ENCODE measurements at regions not wholly inside any gene's neighbourhood (a gene's known extent, or its start where the extent isn't known, plus 50 kb on each side); places are given as distances from the start of the nearest gene placed in this dataset.

DNA sequence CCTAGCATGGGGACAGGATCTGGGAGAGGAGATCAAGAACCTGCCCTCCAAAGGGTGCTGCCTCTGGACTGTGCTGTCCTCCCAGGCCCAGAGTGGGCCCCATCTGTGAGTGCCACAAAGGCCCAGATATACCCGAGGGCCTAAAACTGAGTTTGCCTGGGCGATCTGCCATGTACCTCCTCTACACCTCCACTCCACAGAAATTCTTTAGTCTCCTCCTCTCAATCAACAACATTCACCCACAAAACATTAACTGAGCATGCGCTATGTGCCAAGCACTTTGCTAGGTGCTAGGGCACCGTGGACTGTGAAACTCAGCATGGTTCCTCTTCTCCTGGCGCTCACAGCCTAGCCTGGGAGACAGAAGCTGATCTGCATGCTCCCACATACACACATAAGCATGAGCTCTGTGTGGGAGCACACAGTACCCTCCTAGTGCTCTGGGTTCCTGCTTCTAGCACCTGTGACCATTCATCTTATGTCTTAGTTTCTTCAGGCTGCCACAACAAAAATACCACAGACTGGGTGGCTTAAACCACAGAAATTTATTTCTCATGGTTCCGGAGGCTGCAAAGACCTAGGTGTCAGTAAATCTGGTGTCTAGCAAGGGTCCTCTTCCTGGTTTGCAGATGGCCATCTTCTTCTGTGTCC lies 82.0 kb upstream of the FSTL4 start:
- no peaks in the 10 kb centered on the region for H3K9me3 Mint-ChIP-seq
- ATAC-seq (peak; percentile 48), DNase-seq (no peak)
- peaks cover 21% of the 10 kb centered on the region for H3K27me3 Mint-ChIP-seq
- H3K4me3 Mint-ChIP-seq, result no peak overlapping the region
- peaks cover 42% of the 10 kb centered on the region for H3K4me1 Mint-ChIP-seq
- H3K27ac Mint-ChIP-seq, result peak overlapping the region in 1 of 2 donors; percentile 7

DNA sequence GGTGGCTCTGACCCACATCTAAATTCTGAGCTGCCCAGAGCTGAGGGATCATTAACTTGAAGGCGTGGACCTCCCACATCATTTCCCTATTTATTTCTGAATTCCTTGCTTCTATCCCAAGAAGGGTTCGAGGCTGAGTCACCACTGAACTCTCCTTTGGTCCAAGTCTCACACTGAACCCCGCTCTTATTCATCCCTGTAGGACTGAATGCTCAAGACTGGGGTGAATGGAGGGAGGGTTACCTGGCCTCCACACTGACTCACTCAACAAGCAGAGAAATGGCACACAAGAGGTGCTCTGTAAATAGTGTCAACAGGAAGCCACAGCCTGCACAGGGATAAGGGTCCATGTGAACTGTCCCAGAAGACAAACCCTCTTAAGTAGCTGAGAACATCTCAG lies 79.1 kb upstream of the FSTL4 start:
- Mint-ChIP-seq H3K9me3 (no peaks in the 10 kb centered on the region), H3K27me3 (peaks cover 33% of the 10 kb centered on the region), H3K27ac (no peak overlapping the region), H3K4me1 (peaks cover 23% of the 10 kb centered on the region), H3K4me3 (no peak overlapping the region)
- no peak for DNase-seq
- no peak for ATAC-seq

DNA sequence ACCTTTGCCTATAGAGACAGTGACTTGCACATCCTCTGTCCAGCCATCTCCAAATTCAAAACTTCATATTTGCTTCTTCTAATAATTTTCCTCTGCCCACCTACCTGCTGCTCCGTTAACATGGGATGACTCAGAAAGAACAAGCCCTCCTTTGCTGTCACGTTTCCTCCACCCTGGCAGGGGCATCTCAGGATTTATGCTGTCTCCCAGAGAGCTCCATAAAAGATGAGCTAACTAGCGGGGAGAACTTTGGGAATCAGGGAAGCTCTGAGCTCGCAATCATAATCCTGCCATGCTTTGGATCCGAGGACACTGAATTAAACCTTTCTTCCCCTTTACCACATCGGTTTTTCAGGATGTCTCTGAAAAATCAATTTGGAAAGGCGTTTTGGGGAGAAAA lies 78.4 kb upstream of the FSTL4 start:
- peaks cover 28% of the 10 kb centered on the region for H3K27me3 Mint-ChIP-seq
- DNase-seq (no peak), ATAC-seq (no peak)
- H3K9me3 Mint-ChIP-seq, result no peaks in the 10 kb centered on the region
- peaks cover 17% of the 10 kb centered on the region for H3K4me1 Mint-ChIP-seq
- no peak overlapping the region for H3K4me3 Mint-ChIP-seq
- H3K27ac Mint-ChIP-seq, result no peak overlapping the region

DNA sequence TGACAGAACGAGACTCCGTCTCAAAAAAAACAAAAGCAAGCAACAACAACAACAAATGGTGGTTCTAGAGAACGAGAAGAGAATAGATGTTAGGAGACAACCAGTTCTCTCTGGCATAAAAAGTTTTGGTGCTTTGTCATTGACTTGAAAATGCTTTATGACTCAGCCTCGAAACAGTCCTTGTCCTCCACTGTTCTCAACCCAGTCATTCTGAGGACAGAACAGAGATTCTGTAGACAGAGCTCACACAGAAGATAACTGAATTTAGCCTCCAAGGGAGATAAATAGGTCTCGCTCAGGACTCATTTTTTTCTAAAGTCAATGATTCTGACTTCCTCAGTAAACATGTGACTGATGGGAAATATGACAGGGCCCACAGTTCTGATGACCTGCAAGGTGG lies 76.0 kb upstream of the FSTL4 start:
- H3K9me3 Mint-ChIP-seq, result no peaks in the 10 kb centered on the region
- DNase-seq (no peak), ATAC-seq (no peak)
- H3K27ac Mint-ChIP-seq, result no peak overlapping the region
- H3K27me3 Mint-ChIP-seq, result peaks cover 28% of the 10 kb centered on the region
- no peaks in the 10 kb centered on the region for H3K4me1 Mint-ChIP-seq
- no peak overlapping the region for H3K4me3 Mint-ChIP-seq

DNA sequence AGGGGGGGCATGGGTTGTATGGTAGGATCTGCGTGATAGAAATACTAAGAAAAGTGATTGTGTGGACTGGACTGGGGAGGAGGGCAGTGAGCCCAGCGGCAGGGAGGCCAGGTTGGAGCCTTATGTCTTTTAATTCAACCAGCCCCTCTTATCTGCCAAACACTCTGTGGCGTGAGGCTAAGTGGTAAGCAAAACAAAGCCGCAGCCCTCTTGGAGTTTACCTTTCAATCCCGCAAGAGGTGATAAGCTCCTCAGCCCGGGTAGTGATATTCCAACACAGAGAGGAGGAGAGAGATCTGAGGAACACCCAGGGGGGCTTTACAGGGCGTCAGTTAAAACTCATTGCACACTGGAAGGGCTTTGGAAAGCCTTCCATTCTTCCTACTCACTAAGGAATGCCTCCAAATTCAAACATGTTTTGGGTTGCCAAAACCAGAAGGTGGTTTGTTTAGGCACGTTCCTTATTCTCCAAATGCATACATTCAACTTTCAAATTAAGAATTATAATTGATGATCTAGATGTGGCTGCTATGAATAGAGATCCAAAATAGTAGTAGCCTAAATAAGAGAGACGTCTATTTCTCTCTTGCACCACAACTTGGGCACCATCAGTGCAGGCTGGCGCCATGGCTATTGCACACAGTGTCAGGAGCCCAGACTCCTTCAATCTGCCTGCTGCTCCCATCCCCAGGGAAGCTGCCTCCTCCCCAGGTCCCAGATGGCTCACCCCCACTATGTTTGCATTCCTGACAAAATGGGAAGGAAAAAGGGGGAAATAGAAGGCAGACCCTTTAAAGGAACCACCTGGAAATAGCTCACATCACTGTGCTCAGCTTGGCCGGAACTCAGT lies 75.1 kb upstream of the FSTL4 start:
- no peak overlapping the region for H3K4me3 Mint-ChIP-seq
- no peak overlapping the region for H3K27ac Mint-ChIP-seq
- DNase-seq, result no peak
- peaks cover 28% of the 10 kb centered on the region for H3K27me3 Mint-ChIP-seq
- no peak for ATAC-seq
- no peaks in the 10 kb centered on the region for H3K4me1 Mint-ChIP-seq
- H3K9me3 Mint-ChIP-seq, result no peaks in the 10 kb centered on the region

DNA sequence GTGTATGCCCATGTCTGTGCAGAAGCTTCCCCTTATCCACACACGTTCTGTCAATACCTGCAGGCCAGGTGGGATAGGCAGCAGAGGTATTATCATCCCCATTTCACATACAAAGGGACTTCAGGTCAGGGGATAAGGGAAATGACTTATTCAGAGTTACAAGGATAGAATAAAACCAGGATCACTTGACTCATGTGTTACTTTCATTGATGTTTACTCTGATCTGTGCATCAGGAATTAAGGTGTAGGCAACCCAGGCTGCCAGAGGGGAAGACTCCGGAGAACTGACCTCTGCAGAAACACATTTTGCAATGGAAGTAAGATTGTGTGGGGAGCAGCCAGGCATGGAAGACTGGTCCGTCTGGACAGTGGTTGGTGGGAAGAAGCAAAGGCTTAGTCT lies 74.2 kb upstream of the FSTL4 start:
- no peak overlapping the region for H3K4me3 Mint-ChIP-seq
- no peaks in the 10 kb centered on the region for H3K4me1 Mint-ChIP-seq
- no peak for DNase-seq
- ATAC-seq, result no peak
- H3K27ac Mint-ChIP-seq, result peak overlapping the region in 1 of 2 donors; percentile 37
- H3K27me3 Mint-ChIP-seq, result peaks cover 28% of the 10 kb centered on the region
- no peaks in the 10 kb centered on the region for H3K9me3 Mint-ChIP-seq

DNA sequence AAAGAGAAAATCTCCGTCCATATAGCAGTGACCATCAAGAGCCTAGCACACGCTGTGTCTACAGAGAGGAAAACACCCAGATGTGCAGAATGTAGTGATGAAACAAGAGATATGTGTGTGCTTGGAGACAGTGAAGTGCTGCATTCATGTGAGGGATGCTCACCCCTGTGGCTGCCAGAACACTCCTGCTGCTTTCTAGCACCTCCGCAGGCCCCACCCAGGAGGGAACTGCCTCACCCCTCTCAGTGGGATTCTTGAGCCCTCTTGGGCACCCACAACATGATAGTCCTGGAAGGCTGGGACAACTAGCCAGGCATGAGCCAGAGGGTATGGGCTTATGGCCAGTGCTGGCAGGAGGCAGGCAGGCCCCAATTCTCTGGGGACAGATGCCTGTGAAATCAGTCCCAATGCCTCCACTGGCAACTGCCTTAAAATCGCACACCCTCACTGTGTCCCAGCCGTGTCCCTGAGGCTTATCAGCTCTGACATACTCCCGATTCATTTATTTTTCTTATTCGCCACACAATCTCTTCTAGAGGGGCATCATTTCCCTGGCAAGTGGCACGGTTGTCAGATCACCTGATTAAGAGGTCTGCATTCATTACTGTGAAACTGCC lies 73.2 kb upstream of the FSTL4 start:
- Mint-ChIP-seq H3K27me3 (peaks cover 28% of the 10 kb centered on the region), H3K4me3 (no peak overlapping the region), H3K9me3 (no peaks in the 10 kb centered on the region), H3K4me1 (no peaks in the 10 kb centered on the region), H3K27ac (no peak overlapping the region)
- ATAC-seq (no peak), DNase-seq (no peak)

DNA sequence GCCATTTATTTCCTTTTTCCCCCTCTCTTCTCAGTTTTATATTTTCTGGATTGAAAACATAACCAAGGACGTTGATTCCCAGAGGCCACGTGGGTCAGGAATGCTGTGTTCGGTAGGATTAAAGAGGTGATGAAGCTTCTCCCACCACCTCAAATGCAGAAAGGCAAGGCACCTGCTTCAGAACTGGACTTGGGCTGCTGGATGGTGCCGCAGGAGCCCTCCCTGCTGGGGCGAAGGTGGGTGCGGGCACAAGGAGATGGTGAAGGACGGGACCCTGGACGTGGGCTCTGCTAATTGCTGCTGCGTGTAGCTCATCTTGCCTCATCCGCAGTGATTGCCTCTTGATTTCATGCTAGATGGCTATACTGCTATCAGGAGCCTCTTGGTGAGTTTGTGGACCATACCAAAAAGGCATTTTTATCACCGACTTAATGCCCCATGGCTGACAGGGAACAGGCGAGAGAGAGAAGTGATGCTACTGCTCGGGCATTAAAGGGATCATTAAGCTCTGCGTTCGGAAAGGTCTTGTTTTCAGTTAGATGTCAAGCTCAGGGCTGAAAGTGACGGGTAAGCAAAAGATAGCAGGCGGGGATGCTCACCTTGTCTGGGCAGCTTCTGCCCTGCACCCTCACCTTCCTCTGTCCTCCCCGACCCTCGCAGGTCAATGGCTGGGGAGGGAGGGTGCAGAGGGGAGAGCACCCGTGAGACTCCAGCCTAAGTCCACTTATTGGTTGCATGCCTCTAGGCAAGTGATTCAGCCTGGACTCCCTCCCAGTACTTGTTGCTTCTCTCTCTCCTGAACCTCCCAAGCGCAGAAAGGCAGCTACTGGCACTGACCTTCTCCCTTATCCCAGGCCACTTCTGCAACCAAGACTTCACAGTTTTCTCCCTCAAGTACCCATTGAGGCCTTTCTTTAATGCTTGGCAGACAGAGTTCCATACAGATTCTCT lies 71.6 kb upstream of the FSTL4 start:
- Mint-ChIP-seq H3K4me1 (no peaks in the 10 kb centered on the region), H3K9me3 (no peaks in the 10 kb centered on the region), H3K27me3 (peaks cover 13% of the 10 kb centered on the region), H3K27ac (no peak overlapping the region), H3K4me3 (no peak overlapping the region)
- no peak for ATAC-seq
- no peak for DNase-seq

DNA sequence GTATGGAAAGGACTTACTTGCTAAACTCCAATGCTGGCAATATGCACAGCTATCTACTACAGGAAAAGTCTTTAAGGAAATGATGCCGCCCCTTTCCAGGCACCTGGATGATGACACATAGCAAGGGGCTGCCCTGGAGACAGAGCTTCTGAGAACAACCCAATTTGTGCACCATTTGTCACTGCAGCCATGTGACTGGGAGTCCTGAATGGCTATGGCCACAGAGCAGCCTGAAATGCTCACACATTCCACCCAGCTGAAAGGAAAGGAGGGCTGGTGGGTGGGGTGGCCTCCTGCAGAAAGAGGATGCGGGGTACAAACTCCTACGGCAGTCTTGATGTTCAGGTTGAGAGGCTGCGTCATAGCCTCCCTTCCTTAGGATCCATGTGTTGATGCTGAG lies 70.1 kb upstream of the FSTL4 start:
- H3K27me3 Mint-ChIP-seq, result peaks cover 10% of the 10 kb centered on the region
- ATAC-seq (no peak), DNase-seq (no peak)
- no peaks in the 10 kb centered on the region for H3K4me1 Mint-ChIP-seq
- no peaks in the 10 kb centered on the region for H3K9me3 Mint-ChIP-seq
- no peak overlapping the region for H3K4me3 Mint-ChIP-seq
- H3K27ac Mint-ChIP-seq, result no peak overlapping the region

DNA sequence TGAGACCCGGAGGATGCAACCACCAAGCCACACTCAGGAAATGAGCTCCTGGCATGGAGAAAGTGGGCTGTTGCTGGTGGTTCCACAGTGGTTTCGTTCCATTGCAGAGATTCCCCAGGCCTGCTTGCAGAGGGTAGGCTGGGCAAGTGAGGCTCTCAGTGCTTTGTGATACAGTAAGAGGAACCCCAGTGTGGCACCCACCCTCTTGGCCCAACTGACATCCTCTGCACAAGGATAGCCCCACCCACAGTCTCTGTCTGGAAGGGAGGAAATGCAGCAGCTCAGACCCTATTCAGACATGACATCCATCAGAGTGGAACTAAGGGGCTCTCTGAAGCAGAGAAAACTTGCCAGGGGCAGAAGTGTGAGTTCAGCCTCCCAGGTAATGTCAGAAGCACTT lies 69.6 kb upstream of the FSTL4 start:
- Mint-ChIP-seq H3K27ac (no peak overlapping the region), H3K4me3 (no peak overlapping the region), H3K4me1 (no peaks in the 10 kb centered on the region), H3K9me3 (no peaks in the 10 kb centered on the region), H3K27me3 (peaks cover 6% of the 10 kb centered on the region)
- ATAC-seq (peak; percentile 26), DNase-seq (no peak)

DNA sequence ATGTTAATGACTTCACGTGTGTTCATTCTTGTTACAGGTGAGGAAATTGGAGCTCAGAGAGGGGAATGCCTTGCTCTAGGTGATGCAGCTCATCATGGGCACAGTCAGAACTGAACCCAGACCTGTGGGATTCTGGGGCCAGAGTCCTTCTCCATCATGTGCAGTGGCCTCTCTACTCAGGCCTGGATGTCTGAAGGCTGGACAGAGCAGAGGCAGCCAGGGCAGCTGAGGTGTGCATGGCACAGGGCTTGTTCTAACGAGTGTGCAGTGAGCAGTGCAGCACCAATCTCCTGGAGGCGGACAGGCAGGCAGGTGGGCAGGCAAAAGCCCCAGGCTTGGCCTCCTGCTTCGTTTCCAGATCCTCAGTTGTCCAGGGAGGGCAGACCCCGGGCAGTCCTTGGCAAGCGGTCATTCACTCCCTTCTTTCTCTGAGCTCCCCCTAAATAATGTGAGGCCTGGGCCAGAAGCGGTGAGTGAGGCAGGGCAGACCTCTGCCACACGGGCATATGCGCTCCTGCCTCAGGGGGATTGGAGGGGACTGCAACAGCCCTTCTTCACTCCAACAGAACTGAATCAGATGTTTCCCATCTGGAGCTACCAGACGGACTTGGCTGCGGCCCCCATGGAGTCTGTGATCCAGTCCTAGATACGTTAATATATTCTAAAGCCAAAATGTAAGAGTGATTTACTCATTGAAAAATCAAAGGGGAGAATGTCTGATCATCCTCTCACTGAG lies 68.7 kb upstream of the FSTL4 start:
- ATAC-seq (no peak), DNase-seq (no peak)
- no peaks in the 10 kb centered on the region for H3K4me1 Mint-ChIP-seq
- H3K27me3 Mint-ChIP-seq, result no peaks in the 10 kb centered on the region
- no peak overlapping the region for H3K27ac Mint-ChIP-seq
- H3K4me3 Mint-ChIP-seq, result no peak overlapping the region
- H3K9me3 Mint-ChIP-seq, result no peaks in the 10 kb centered on the region

DNA sequence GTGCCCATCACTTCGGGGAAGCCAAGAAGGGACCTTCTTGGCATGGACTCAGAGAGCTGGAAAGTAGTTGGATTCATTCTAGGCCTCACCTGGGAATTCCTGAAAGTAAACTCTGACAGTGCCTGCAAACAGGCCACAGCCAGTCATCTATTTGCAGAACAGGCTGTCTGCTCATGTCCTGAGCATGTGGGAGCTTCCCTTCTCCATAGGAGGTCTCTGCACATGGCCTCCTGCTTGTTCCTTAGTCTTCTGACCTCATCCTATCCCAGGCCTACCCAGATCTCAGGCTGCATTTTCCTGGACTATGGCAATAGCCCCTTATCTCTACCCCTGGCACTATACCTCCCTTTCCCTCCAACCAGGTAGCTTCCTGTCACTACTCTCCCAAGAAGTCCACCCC lies 67.2 kb upstream of the FSTL4 start:
- peaks cover 5% of the 10 kb centered on the region for H3K27me3 Mint-ChIP-seq
- H3K27ac Mint-ChIP-seq, result no peak overlapping the region

DNA sequence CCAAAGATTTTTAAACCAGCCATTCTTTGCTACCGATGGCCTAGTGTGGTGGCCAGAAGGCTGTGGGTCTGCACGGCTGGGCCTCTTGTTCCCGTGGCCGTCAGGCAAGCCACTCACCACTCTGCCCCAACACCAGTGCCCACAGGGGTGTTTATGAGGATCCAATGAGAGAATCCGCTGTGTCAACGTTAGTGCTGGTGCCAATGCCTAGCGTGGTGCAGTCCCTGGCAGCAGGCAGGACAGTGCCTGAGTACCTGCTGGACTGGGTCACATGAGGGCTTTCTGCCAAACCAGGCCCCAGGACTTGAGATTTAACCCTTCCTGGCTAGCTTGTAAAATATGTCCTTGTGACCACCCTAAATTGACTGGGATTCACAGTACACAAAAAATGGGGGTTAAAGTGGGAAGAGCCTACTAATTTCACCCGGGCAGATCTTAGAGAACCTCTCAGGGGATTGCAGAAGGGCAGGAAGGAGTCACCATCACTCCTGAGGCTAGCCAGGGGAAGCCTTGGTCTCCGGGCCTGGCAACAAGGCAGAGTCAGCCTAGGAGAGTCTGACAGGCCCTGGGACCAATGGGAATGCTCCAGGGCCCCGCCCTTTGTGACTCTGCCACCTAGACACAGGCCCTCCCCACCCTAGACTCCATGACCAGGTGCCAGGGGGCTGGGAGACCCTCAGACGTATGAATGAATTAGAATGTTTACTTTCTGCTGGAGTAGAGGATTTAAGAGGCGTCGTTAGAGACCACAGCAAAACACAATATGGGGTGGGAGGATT lies 63.2 kb upstream of the FSTL4 start:
- ATAC-seq, result no peak
- no peak for DNase-seq
- peaks cover 18% of the 10 kb centered on the region for H3K27me3 Mint-ChIP-seq
- no peak overlapping the region for H3K4me3 Mint-ChIP-seq
- H3K4me1 Mint-ChIP-seq, result no peaks in the 10 kb centered on the region
- H3K9me3 Mint-ChIP-seq, result no peaks in the 10 kb centered on the region
- H3K27ac Mint-ChIP-seq, result no peak overlapping the region

More for the DNA sequence above, 67.2 kb upstream of the FSTL4 start:
- ATAC-seq (no peak), DNase-seq (no peak)
- H3K4me1 Mint-ChIP-seq, result no peaks in the 10 kb centered on the region
- no peaks in the 10 kb centered on the region for H3K9me3 Mint-ChIP-seq
- no peak overlapping the region for H3K4me3 Mint-ChIP-seq

DNA sequence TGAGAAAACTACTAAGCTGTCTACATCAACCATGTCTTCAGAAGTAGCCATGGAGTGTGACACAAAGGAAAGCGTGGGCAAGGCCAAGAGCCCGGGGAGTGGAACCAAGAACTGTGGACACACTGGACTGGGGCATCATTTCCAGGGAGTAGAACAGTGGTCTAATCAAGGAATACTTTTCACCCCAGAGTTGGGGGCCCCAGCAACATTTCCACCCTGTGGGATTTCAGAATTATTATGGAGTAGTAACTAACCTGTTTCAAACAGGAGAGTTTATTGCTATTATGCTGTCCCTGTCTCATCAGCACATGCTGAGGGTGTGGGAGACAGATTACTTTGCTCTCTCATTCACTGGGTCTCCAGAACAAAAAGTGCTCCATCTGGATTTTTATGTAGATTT lies 58.0 kb upstream of the FSTL4 start:
- DNase-seq, result no peak
- Mint-ChIP-seq H3K4me1 (no peaks in the 10 kb centered on the region), H3K4me3 (no peak overlapping the region), H3K27ac (no peak overlapping the region), H3K27me3 (peaks cover 50% of the 10 kb centered on the region), H3K9me3 (peaks cover 0 to 6% of the 10 kb centered on the region in 2 donors)
- ATAC-seq, result no peak
